GM18861 (cell line): ENCODE measurements at regions not wholly inside any gene's neighbourhood (a gene's known extent, or its start where the extent isn't known, plus 50 kb on each side); places are given as distances from the start of the nearest gene placed in this dataset.
"Not testable (repeated sequence)": the region's sequence is repeated elsewhere in the genome, so short reads cannot be mapped to it uniquely, and the experiment has no call there.

ENCODE experiments used
- ATAC-seq: cut with Tn5 transposase; IDR thresholded peaks from one replicate; pipeline ENCODE4 v1.9.1; 2021; ENCODE audit not compliant: unreplicated experiment

DNA sequence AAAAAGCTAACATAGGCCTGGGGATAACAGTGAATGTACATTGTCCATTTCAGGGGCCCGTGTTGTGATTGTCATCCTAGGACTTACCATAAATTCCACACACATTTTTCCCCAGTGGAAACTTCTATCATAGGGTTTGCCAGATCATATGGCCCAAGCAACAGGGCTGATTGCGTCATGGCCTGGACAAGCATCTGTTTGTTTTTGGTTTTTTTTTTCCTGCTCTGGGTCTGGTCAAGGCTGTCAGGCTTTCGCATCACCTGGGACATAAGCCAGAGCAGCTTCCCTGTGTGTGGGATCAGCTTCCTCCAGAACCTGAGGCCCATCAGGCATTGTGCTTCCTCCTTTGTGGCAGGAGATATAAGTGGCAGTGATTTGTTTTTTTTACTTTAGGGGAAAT is 598.5 kb upstream of the USP24 start:
- ATAC-seq = no peak

DNA sequence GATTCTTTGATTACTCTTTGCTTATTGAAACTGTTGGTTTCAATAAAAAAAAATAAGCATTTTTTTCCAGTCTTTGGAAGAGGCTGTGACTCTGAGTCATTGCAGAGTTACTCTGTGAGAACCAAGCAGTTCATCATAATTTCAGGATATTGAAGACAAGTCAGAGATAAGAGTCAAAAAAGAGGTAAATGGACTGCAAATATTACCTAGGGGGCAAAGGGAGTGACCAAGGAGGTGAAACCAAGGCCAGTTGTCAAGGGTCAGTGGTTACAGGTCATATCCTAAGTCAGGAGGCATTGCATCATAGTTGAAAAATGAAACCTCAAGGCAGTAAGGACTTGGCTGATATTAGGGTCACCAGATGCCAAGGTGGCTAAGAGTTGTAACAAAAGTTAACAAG is 597.1 kb upstream of the USP24 start:
- ATAC-seq = no peak

DNA sequence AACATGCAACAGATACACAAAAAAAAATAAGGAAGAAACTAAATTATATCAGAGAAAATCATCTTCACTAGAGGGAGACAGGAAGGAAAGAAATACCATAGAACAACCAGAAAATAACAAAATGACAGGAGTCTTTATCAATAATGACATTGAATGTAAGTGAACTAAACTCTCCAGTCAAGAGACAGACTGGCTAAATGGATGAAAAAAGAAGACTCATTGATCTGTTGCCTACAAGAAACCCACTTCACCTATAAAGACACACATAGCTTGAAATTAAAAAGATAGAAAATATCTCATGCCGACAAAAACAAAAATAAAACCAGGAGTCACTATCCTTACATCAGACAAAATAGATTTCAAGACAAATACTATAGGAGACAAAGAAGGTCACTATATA is 593.1 kb upstream of the USP24 start:
- ATAC-seq = no peak

DNA sequence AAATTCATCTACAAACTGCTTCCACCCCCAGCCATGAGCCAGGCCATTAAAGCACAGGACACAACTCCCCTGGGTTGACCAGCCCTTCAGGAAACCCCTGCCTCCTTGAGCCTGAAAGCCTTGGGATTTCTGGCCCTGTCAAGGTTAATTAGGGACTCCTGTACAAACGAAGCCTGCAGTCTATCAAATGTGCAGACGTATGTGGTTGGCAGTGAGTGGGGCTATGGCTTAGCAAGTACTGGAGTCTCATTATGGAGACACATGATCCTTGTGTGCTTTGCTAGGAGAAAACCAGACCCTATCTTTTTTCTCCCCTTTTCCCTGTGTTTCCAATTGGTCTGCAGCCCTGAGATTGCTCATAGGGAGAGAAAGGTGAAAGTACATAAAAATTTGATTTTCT is 588.3 kb upstream of the USP24 start:
- ATAC-seq = no peak

DNA sequence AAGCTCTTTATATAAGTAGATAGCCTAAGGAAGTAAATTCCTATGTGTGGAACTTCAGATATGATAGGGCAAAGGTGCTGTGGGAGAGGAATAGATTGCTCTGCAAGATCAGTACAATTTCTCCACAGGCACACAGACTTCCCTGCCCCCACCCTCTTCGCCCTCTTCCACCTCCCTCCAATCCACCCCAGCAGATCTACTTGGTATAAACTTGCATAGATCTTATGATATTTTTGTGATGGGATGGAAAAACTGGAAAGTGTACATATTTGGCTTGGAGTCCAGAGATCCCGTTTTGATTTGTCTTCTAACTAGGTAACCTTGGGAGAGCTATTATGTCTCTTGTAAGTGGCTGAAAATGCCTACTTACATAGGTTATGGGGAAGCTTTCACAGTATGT is 586.3 kb upstream of the USP24 start:
- ATAC-seq = no peak

DNA sequence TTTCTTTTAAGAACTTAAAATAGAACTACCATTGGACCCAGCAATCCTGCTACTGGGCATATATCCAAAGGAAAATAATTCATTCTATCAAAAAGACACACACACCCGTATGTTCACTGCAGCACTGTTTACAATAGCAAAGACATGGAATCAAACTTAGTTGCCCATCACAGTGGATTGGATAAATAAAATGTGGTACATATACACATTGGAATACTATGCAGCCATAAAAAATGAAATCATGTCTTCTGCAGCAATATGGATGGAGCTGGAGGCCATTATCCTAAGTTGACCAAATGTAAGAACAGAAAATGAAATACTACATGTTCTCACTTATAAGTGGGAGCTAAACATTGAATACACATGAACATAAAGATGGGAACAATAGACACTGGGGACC is 585.3 kb upstream of the USP24 start:
- ATAC-seq = no peak

DNA sequence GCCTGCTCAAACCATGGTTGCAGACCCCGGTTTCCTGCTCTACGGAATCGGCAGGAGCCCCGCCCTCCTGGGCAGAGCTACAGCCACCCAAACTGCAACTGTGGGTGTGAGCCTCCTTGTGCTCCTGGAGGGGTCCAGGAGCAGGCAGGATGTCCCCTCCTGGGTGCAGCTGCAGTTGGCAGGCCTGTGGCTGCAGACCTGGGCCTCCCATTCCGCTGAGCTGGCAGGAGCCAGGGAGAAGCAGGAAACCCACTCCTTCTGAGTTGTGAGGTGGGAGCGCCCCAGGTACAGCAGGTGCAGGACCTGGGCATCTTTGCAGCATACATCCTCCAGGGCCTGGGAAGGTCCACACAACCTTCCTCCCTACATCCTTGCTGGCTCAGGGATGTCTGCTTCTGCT is 578.7 kb upstream of the USP24 start:
- ATAC-seq = no peak

DNA sequence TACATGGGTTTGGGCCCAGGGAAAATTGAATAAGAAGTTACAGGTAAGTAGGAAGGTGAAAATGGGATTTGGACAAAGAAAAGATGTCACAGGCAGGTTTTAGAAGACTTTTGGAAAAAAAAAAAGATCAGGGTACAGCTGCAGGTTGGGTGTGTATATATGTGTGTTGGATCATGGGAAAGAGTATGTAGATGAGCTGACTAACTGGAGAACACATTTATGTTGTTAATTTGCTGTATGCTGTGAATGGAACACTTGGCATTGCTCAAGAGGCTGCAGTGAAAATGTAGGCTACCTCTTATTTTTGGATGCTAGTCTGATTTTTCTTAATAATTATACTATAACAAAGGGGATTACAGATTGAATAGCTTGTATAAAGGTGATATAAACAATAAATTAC is 577.7 kb upstream of the USP24 start:
- ATAC-seq = no peak

DNA sequence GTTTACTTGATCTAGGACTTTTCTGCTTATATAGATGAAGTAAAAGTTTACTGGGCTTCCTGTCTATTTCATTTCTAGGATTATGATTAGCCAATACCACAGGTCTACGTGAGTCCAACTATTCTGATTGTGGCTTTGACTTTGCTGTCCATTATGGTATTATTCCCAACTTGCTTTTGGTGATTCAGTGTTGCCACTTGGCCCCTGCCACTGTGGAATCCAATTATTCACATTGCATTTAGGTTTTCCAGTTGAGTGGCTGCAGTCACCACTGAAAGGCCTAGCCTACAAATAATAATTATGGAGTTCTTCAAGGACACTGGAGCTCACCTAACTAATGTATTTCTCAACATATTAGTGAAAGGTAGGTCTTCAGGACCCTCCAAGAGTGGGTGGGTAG is 574.3 kb upstream of the USP24 start:
- no peak for ATAC-seq

DNA sequence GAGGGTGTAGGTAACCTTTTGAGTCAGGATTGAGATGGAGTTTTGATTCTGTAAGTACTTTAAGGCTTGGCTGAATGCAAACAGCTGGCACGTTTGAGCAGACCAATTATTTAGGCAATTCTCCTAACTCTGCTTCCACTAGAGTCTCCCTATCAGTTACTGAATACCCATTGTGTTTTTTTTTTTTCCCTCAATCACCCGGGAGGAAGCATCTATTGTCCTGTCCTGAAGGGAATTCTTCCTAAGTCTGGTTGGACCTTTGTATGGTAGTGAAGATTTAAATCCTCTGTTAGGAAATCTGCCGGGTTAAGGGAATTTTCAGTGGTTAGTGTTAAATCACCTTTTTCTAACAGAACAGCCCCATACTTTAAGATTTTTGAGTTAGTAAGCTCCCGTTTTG is 571.2 kb upstream of the USP24 start:
- ATAC-seq = no peak

DNA sequence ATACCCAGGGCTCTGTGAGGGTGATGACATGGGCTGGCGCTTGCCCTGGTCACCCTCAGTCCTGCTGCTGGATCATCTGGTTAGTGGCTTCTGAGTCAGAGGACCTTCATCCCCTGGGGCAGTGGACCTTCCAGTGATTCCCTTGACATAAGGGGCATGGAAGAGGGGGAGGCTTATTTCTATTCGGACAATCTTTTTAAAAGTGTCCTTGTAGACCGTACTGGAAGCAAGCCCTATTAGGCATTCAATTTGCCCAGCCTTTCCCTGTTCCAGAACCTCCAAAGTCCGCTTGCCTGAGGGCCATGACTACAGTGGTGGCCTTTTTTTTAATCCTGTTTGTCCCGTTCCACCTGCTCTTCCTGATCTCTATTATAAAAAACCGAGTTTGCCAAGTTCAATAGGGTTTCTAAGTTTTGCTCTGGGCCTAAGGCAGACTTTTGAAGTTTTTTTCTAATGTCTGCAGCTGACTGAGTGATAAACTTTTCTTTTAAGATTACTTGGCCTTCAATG is 569.8 kb upstream of the USP24 start:
- not testable (repeated sequence) for ATAC-seq

DNA sequence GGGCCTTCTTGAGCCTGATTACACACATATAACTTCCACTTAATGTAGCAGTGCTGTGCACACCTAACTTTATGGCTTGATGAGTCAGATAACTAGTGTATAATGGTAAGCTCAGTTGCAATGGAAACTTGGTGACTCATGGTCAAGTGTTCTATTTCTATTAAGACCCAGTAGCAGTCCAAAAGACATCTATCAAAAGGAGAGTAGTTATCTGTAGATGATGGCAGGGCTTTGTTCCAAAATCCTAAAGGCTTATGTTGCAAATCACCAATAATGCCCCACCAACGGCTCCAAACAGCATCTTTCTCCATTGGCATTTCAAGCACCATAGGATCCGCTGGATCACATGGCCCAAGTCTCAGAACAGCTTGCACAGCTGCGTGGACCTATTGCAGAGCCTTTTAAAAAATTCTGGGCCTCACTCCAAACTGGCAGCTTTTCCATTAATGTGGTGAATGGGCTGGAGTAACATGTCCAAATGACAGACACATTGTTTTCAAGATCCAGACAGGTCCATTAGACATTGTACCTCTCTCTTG is 566.8 kb upstream of the USP24 start:
- no peak for ATAC-seq

DNA sequence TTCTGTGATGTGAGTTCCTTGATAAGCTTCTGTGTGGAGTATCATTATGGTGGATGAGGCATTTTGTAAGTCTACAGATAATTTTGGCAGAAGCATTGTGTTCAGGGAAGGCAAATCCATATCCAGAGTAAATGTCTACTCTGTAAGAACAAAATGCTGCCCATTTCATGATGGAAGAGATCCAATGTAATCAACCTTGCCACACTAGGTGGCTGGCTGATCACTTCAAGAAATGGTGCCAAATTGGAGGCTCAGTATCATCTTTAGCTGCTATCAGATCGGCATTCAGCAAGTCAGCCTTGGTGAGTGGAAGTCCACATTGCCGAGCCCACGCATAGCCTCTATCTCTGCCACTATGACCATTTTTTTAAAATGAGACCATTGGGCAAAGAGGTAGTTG is 565.8 kb upstream of the USP24 start:
- ATAC-seq = no peak

DNA sequence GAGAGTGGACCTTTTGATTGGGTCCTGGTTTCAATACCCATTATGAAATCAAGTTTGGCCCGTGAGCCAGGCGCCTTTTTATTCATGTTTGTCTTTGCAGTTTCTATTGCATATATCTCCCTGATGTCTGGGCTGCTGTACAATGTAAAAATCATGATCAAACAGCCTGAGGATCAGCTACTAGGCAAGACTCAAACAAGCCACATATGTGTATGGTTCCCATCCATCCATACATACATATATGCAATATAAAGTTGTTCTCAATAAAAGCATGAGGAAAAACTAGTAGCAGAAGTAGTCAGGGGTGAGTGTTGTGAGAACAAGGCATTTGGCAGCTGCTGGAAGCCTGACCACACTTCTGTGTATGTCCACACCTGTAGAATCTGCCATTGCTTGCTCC is 562.4 kb upstream of the USP24 start:
- no peak for ATAC-seq

DNA sequence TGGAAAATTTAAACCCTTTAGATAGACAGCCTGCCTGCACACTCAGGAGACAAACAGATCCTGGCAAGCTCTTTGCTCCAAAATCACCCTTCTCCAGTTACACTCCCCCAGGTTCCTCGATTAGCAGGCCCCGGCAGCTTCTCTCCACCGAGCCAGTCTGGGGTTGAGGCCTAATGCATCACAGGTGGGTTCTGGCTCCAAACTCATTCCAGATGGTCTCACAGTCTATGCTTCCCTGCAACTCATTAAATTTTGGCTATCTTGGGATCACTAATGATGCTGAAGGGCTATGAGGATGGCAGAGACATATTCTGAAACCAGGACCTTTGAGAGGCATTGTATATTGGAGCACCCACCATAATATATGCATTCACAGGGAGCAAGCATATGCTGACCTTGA is 559.8 kb upstream of the USP24 start:
- ATAC-seq = no peak

DNA sequence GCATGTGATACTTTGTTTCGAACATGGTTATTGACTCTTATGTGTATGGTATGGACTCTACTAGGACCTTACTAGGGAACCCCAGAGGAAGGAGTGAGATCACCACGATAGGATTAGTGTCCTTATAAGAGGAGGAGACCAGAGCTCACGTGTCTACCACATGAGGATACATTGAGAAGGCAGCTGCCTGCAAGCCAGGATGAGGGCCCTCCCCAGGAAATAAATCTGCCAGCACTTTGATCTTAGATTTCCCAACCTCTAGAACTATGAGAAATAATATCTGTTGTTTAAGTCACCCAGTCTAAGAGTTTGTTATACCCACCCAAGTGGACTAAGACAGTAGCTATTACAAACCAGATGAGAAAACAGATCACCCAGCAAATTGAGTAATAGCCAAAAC is 559.3 kb upstream of the USP24 start:
- ATAC-seq = no peak

DNA sequence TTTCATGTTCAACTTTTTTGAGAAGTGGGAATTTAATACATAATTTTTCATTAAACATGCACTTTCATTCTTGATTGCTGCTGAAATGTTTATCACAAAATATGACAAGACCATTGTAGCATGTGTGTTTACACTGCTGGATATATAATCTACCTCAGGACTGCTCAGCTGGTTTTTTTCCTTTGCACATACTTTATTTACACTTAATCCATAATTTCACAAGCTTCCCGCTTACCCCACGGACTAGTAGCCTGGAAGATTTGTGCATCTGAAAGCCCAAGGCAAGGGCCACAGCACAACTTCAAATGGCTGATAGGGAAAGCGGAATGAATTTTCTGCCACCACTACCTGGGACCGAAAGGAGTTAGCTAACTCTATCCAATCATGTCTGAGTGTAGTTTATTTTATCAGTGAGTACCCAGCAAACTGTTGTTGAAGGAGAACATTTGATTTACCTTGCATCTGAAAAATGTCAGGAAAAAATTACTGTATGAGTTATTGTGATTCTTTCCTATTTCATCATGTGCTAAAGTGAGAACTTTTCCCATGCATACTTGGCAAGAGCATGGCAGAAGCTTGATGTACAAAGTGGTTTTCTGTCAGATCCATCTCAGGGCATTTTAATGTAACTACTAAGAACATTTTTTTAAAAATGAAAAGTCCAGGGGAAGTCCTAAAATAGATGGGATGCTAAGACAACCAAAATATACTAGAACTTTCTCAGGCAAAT is 558.2 kb upstream of the USP24 start:
- no peak for ATAC-seq

DNA sequence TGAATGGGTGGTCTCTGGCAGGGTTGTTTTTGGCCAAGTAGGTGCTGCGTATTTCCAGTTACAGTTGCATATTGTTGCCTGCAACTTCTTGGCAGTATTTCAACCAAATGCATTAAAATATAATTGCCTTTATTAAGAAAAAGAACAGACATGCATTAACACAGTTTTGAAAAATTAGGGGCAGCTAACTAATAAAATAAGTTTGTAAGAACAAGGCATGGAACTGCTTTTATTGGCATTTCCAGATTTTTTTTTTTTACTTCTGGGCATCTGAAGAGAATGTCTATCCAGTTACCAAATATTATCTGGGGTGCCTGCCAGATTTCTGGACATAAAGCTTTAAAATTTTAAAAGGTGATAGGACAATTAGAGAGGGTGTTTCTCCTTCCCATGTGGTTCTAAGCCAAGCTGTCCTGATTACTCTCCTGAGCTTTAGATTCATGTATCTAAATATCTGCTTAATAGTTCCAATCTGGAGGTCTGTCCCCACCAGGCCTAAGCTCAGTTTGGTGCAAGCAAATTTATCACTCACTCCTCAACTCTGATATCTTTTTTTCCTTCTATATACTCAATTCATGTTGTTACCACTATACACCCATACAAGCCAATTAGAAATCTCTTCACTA is 553.3 kb upstream of the USP24 start:
- no peak for ATAC-seq

DNA sequence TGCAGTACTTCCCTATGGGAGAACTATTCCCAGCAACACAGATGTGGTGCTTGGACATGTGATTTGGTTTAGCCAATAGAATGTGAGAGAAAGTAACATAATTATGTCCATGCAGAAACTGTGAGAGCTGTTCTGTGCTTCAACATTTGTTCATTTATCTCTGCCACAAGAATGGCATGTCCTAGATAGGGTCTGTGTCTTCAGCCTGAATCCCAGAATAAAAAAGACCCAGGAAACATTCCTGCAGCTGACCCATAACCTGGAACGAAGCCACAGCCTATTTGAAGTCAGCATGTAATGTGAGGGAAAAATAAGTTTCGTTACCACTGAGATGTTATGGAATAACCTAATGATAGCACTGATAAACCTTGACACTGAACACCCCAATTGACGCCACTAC is 552.0 kb upstream of the USP24 start:
- no peak for ATAC-seq

DNA sequence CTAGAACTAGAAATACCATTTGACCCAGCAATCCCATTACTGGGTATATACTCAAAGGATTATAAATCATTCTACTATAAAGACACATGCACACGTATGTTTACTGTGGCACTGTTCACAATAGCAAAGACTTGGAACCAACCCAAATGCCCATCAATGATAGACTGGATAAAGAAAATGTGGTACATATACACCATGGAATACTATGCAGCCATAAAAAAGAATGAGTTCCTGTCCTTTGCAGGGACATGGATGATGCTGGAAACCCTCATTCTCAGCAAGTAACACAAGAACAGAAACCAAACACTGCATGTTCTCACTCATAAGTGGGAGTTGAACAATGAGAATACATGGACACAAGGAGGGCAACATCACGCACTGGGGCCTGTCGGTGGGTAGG is 550.3 kb upstream of the USP24 start:
- not testable (repeated sequence) for ATAC-seq

DNA sequence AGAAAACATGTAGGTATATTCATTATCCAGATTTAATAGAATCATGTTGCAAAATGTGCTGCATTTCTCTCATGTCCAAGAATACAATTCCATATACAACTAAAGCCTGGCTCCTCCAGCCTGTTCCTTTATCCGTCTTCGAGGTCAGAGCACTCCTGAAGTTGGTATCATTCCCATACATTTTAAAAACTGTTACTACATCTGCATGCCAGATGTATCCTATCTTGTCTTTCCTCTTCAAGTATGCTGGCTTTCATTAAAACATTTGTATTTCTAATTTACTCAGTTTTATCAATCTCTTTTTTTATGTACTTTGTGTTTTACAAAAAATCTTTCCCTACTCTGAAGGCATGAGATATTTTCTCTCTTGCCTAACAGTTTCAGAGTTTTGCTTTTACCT is 536.6 kb upstream of the USP24 start:
- no peak for ATAC-seq

DNA sequence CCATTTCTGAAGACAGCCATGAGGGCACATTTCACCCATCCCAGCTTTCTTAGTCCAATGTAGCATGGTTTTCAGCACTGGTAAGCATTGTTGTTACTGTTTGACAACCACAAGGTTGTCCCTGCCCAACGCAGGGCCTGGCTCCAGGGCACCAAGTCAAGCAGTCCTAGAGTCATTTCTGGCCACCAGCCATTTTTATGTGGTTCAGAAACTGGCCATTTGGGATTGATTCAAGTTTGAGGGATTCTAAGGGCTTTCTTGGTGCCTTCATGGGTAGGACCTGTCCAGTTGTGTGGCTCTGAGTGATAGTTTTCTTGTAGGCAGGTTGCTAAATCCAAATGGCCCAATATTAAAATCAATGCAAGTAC is 535.4 kb upstream of the USP24 start:
- no peak for ATAC-seq
